Calu3 (cell line): ENCODE measurements at regions not wholly inside any gene's neighbourhood (a gene's known extent, or its start where the extent isn't known, plus 50 kb on each side); places are given as distances from the start of the nearest gene placed in this dataset.
"Not testable (repeated sequence)": the region's sequence is repeated elsewhere in the genome, so short reads cannot be mapped to it uniquely, and the experiment has no call there.

Experiments
- BruUV-seq: library from RNA; stranded (reverse); fragments of 400-500 nt; replicated peaks from 2 replicates; lab custom pipeline; 2021; lab: Mats Ljungman, UMichigan
- CTCF ChIA-PET: fragments of 300-600 bp; sonication (Branson Sonifier 250); formaldehyde crosslinking; loops from one replicate; lab custom pipeline; 2022; ENCODE audit warnings: antibody characterized with exemption; lab: Charles Lee
- DNase-seq: peaks from one replicate; pipeline ENCODE4 v3.0.0; 2022
- H3K27ac Mint-ChIP-seq: one replicate; pipeline ENCODE4 v1.8.0; 2022; ENCODE audit warnings: mixed read lengths; ENCODE audit not compliant: unreplicated experiment
- H3K27me3 Mint-ChIP-seq: one replicate; pipeline ENCODE4 v1.8.0; 2022; ENCODE audit warnings: mixed read lengths; ENCODE audit not compliant: unreplicated experiment
- H3K36me3 Mint-ChIP-seq: one replicate; pipeline ENCODE4 v1.8.0; 2022; ENCODE audit warnings: mild to moderate bottlenecking, moderate library complexity, mixed read lengths; ENCODE audit not compliant: insufficient read depth, unreplicated experiment
- H3K4me1 Mint-ChIP-seq: one replicate; pipeline ENCODE4 v1.8.0; 2022; ENCODE audit warnings: mild to moderate bottlenecking, low read depth, mixed read lengths; ENCODE audit not compliant: unreplicated experiment
- H3K4me3 Mint-ChIP-seq: one replicate; pipeline ENCODE4 v1.8.0; 2022; ENCODE audit warnings: mild to moderate bottlenecking, low read depth, moderate library complexity, mixed read lengths; ENCODE audit not compliant: unreplicated experiment
- H3K9me3 Mint-ChIP-seq: one replicate; pipeline ENCODE4 v1.8.0; 2022; ENCODE audit warnings: low read depth, mixed read lengths; ENCODE audit not compliant: unreplicated experiment
- intact Hi-C: fragments of 100-400 bp; cut with micrococcal nuclease; formaldehyde crosslinking; loops from one replicate; pipeline ENCODE4 v1.10.0; 2022; ENCODE audit not compliant: unreplicated experiment
- TF ChIP-seq, protein P1 (sequence below): fragments of 200-600 bp; IDR thresholded peaks from one replicate; pipeline ENCODE4 v1.8.0; 2022; ENCODE audit warnings: antibody characterized with exemption; ENCODE audit not compliant: unreplicated experiment

GRCh38 chr9:85478847-85479246, 262.9 kb downstream of the AGTPBP1 start:
- Mint-ChIP-seq H3K9me3 (peaks cover 4% of the 10 kb centered on the region), H3K27me3 (peaks cover 36% of the 10 kb centered on the region), H3K27ac (no peak overlapping the region), H3K36me3 (no peaks in the 10 kb centered on the region), H3K4me3 (no peak overlapping the region), H3K4me1 (no peaks in the 10 kb centered on the region)
- DNase-seq, result no peak
- TF ChIP-seq, protein P1, sequence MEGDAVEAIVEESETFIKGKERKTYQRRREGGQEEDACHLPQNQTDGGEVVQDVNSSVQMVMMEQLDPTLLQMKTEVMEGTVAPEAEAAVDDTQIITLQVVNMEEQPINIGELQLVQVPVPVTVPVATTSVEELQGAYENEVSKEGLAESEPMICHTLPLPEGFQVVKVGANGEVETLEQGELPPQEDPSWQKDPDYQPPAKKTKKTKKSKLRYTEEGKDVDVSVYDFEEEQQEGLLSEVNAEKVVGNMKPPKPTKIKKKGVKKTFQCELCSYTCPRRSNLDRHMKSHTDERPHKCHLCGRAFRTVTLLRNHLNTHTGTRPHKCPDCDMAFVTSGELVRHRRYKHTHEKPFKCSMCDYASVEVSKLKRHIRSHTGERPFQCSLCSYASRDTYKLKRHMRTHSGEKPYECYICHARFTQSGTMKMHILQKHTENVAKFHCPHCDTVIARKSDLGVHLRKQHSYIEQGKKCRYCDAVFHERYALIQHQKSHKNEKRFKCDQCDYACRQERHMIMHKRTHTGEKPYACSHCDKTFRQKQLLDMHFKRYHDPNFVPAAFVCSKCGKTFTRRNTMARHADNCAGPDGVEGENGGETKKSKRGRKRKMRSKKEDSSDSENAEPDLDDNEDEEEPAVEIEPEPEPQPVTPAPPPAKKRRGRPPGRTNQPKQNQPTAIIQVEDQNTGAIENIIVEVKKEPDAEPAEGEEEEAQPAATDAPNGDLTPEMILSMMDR, result no peak
- CTCF ChIA-PET, result no interaction called here
- intact Hi-C loops, result no loop called here
- no TSS peak for BruUV-seq

- not testable (repeated sequence) for BruUV-seq, H3K27ac Mint-ChIP-seq
- H3K27me3 Mint-ChIP-seq, result peaks cover 12% of the 10 kb centered on the region
These were observed 266.9 kb downstream of the AGTPBP1 start for GRCh38 chr9:85474896-85475295.

GRCh38 chr9:85471791-85472190, 270.0 kb downstream of the AGTPBP1 start:
- BruUV-seq, result no TSS peak
- H3K27me3 Mint-ChIP-seq, result no peaks in the 10 kb centered on the region
- CTCF ChIA-PET, result no interaction called here

More at GRCh38 chr9:85474896-85475295, 266.9 kb downstream of the AGTPBP1 start:
- DNase-seq, H3K4me1 Mint-ChIP-seq, intact Hi-C loops, CTCF ChIA-PET, H3K4me3 Mint-ChIP-seq, H3K36me3 Mint-ChIP-seq, H3K9me3 Mint-ChIP-seq: not testable (repeated sequence)

GRCh38 chr9:85469041-85469440, 272.7 kb downstream of the AGTPBP1 start:
- intact Hi-C loops, result no loop called here
- Mint-ChIP-seq H3K36me3 (no peaks in the 10 kb centered on the region), H3K4me1 (no peaks in the 10 kb centered on the region), H3K4me3 (no peak overlapping the region), H3K27ac (no peak overlapping the region), H3K27me3 (peaks cover 27% of the 10 kb centered on the region), H3K9me3 (no peaks in the 10 kb centered on the region)
- DNase-seq, result no peak
- CTCF ChIA-PET, result no interaction called here
- BruUV-seq, result no TSS peak
- TF ChIP-seq, protein P1, result no peak

More at GRCh38 chr9:85471791-85472190, 270.0 kb downstream of the AGTPBP1 start:
- no peak overlapping the region for H3K4me3 Mint-ChIP-seq
- TF ChIP-seq, protein P1, result no peak
- intact Hi-C loops, result no loop called here
- H3K9me3 Mint-ChIP-seq, result peaks cover 4% of the 10 kb centered on the region
- H3K4me1 Mint-ChIP-seq, result no peaks in the 10 kb centered on the region
- no peaks in the 10 kb centered on the region for H3K36me3 Mint-ChIP-seq
- DNase-seq, result no peak
- H3K27ac Mint-ChIP-seq, result no peak overlapping the region

GRCh38 chr9:85466834-85467233, 274.9 kb downstream of the AGTPBP1 start:
- no peak overlapping the region for H3K4me3 Mint-ChIP-seq
- no peak for DNase-seq
- intact Hi-C loops, result no loop called here
- no peaks in the 10 kb centered on the region for H3K36me3 Mint-ChIP-seq
- H3K27ac Mint-ChIP-seq, result no peak overlapping the region
- no peaks in the 10 kb centered on the region for H3K9me3 Mint-ChIP-seq
- TF ChIP-seq, protein P1, result no peak
- peaks cover 49% of the 10 kb centered on the region for H3K27me3 Mint-ChIP-seq
- CTCF ChIA-PET, result no interaction called here
- no peaks in the 10 kb centered on the region for H3K4me1 Mint-ChIP-seq
- BruUV-seq, result no TSS peak

GRCh38 chr9:85458114-85458864, 283.5 kb downstream of the AGTPBP1 start:
- H3K4me3 Mint-ChIP-seq, H3K4me1 Mint-ChIP-seq, H3K27ac Mint-ChIP-seq, H3K36me3 Mint-ChIP-seq, DNase-seq, H3K9me3 Mint-ChIP-seq, CTCF ChIA-PET, BruUV-seq, intact Hi-C loops: not testable (repeated sequence)
- H3K27me3 Mint-ChIP-seq, result peaks cover 34% of the 10 kb centered on the region
